GM12891 (cell line): ENCODE measurements at regions not wholly inside any gene's neighbourhood (a gene's known extent, or its start where the extent isn't known, plus 50 kb on each side); places are given as distances from the start of the nearest gene placed in this dataset.

Source experiments
- POLR2A ChIP-seq: IDR thresholded peaks from 2 replicates; pipeline ENCODE4 v1.6.1; 2011; ENCODE audit warnings: low read depth, low read length, control low read depth
- POLR2AphosphoS5 ChIP-seq: IDR thresholded peaks from 2 replicates; pipeline ENCODE4 v1.6.1; 2011; ENCODE audit warnings: low read depth, low read length, control low read depth
- TAF1 ChIP-seq: IDR thresholded peaks from 2 replicates; pipeline ENCODE4 v1.6.1; 2011; ENCODE audit warnings: low read depth, low read length, control low read depth

DNA sequence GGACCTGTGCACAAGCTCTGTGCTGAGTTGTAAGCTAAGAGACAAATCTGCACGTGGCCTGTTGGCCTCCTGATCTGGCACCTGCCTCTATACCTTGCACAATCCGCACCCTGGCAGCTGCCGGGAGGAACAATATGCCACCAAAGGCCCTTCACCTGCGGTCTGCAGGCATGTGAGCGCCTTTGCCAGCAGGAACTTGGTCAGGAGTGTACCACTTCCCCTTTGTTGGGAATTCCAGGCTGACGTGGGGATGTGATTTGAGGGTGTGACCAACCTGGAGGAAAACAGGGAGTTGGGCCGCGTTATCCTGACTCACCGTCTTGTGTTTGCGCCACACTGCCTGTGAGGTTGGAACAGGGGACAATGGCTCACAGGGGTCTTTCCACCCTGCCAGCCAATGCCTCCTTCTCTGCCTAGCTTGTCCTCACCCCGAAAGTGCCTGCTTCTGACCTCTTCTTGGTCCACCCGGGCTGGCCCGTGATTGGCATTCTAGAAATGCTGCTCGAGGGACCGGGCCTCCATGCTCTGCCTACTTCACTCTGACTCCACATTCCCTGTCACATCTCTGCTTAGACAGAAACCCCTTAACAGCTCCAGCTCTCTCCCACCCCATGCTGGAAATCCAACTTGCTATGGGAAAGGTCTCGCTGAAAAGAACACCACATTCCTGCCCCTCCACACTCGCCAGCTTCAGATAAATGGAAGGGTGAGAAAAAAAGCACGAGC, 67.1 kb upstream of the MAP4K4 start:
- TF ChIP-seq POLR2AphosphoS5 (no peak), TAF1 (no peak), POLR2A (no peak)
